Keratinocyte (primary cell): ENCODE measurements at regions not wholly inside any gene's neighbourhood (a gene's known extent, or its start where the extent isn't known, plus 50 kb on each side); places are given as distances from the start of the nearest gene placed in this dataset.
"Not testable (repeated sequence)": the region's sequence is repeated elsewhere in the genome, so short reads cannot be mapped to it uniquely, and the experiment has no call there.

Source experiments
- DNase-seq: peaks from one replicate; pipeline ENCODE4 v3.0.0-alpha.2; 2011; ENCODE audit warnings: low read depth, missing footprints, low spot score
- FAIRE-seq: peaks from 2 replicates; lab custom pipeline; 2011; peaks lifted over from hg19 to GRCh38; lab: Jason Lieb, UNC
- H2AFZ ChIP-seq: 2 replicates; pipeline ENCODE4 v1.6.0; 2012; ENCODE audit warnings: low read length, control low read depth, inconsistent platforms; ENCODE audit not compliant: control insufficient read depth
- H3K27ac ChIP-seq: 2 replicates; pipeline ENCODE4 v1.5.1; 2011; ENCODE audit warnings: low read length; ENCODE audit not compliant: control insufficient read depth, insufficient read depth
- H3K27me3 ChIP-seq: 3 replicates; pipeline ENCODE4 v1.6.0; 2011; ENCODE audit warnings: low read length; ENCODE audit not compliant: control insufficient read depth, insufficient read depth; ENCODE audit errors: extremely low read depth
- H3K36me3 ChIP-seq, 2 experiments: 2 replicates in 1 of 2; 3 replicates in 1 of 2; pipeline ENCODE4 v1.5.1; 2011; ENCODE audit warnings: low read length in 2 of 2, mild to moderate bottlenecking in 1 of 2; ENCODE audit not compliant: control insufficient read depth in 2 of 2, insufficient read depth in 2 of 2; ENCODE audit errors: extremely low read depth in 1 of 2
- H3K4me1 ChIP-seq: 3 replicates; pipeline ENCODE4 v1.5.1; 2011; ENCODE audit warnings: low read length; ENCODE audit not compliant: control insufficient read depth, insufficient read depth; ENCODE audit errors: extremely low read depth
- H3K4me2 ChIP-seq: 3 replicates; pipeline ENCODE4 v1.6.0; 2011; ENCODE audit warnings: low read depth, low read length; ENCODE audit not compliant: control insufficient read depth, insufficient read depth; ENCODE audit errors: extremely low read depth
- H3K4me3 ChIP-seq, 3 experiments: fragments of 200-600 bp in 1 of 3; sonication (generic) in 1 of 3; 2 replicates in 2 of 3; 3 replicates in 1 of 3; pipeline ENCODE4 v1.5.1; 2011 to 2016; ENCODE audit warnings: low read length in 3 of 3, mild to moderate bottlenecking in 3 of 3, control low read depth in 2 of 3, inconsistent platforms in 1 of 3, low read depth in 1 of 3, mixed read lengths in 1 of 3, mixed run types in 1 of 3, moderate library complexity in 1 of 3; ENCODE audit not compliant: control insufficient read depth in 2 of 3, insufficient read depth in 2 of 3; ENCODE audit errors: extremely low read depth in 1 of 3
- H3K79me2 ChIP-seq: 2 replicates; pipeline ENCODE4 v1.6.0; 2012; ENCODE audit warnings: low read length; ENCODE audit not compliant: control insufficient read depth, insufficient read depth
- H3K9ac ChIP-seq: 3 replicates; pipeline ENCODE4 v1.6.0; 2011; ENCODE audit warnings: low read length; ENCODE audit not compliant: control insufficient read depth, insufficient read depth; ENCODE audit errors: extremely low read depth
- H3K9me1 ChIP-seq: 3 replicates; pipeline ENCODE4 v1.6.0; 2011; ENCODE audit warnings: low read length; ENCODE audit not compliant: control insufficient read depth, insufficient read depth; ENCODE audit errors: extremely low read depth
- H3K9me3 ChIP-seq: 2 replicates; pipeline ENCODE4 v1.5.1; 2012; ENCODE audit warnings: low read depth, low read length; ENCODE audit not compliant: control insufficient read depth
- H4K20me1 ChIP-seq: 3 replicates; pipeline ENCODE4 v1.6.0; 2011; ENCODE audit warnings: low read length; ENCODE audit not compliant: control insufficient read depth, insufficient read depth; ENCODE audit errors: extremely low read depth
- EZH2 ChIP-seq: IDR thresholded peaks from one replicate; pipeline ENCODE4 v1.6.1; 2012; ENCODE audit warnings: inconsistent platforms, mild to moderate bottlenecking, low read length, moderate library complexity
- dilution Hi-C: fragments of 300-500 bp; cut with MboI; formaldehyde crosslinking; loops from one replicate; pipeline ENCODE4 v1.7.0; 2020; ENCODE audit warnings: low sequenced_read_pairs; ENCODE audit not compliant: extremely low pct_ligation_motif_present
- TF ChIP-seq, protein P1 (sequence below), 3 experiments: IDR thresholded peaks in 1 of 3; conservative IDR thresholded peaks in 1 of 3; optimal IDR thresholded peaks in 1 of 3; 2 replicates in 2 of 3; 3 replicates in 1 of 3; pipeline versions ENCODE3 to v1.5.1; 2011; ENCODE audit warnings: low read length in 3 of 3, mild to moderate bottlenecking in 3 of 3, moderate library complexity in 2 of 3, control low read depth in 1 of 3, inconsistent platforms in 1 of 3; ENCODE audit not compliant: insufficient read depth in 2 of 3; ENCODE audit errors: extremely low read depth in 1 of 3

DNA sequence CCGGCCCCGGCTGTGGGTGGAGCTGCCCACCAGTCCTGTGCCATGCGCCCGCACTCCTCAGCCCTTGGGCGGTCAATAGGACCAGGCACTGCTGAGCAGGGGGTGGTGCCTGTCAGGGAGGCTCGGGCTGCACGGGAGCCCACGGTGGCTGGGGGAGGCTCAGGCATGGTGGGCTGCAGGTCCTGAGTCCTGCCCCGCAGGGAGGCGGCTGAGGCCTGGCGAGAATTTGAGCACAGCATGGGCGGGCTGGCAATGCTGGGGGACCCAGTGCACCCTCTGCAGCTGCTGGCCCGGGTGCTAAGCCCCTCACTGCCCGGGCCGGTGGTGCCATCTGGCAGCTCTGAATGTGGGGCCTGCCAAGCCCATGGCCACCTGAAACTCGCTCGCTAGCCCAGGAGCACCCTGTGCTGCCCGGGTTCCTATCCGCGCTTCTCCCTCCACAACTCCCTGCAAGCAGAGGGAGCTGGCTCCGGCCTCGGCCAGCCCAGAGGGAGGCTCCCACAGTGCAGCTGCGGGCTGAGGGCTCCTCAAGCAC, 1371.1 kb downstream of the FSCB start:
- no peaks in the 10 kb centered on the region for H3K79me2 ChIP-seq
- H3K9me1 ChIP-seq: no peaks in the 10 kb centered on the region
- DNase-seq: no peak
- no peaks in the 10 kb centered on the region for H3K9me3 ChIP-seq
- H3K4me2 ChIP-seq: no peak overlapping the region
- dilution Hi-C loops: no loop called here
- H3K4me1 ChIP-seq: no peaks in the 10 kb centered on the region
- no peak overlapping the region for H2AFZ ChIP-seq
- H3K36me3 ChIP-seq: no peaks in the 10 kb centered on the region
- H3K27me3 ChIP-seq: no peaks in the 10 kb centered on the region
- no peak overlapping the region for H3K27ac ChIP-seq
- no peaks in the 10 kb centered on the region for H4K20me1 ChIP-seq
- H3K9ac ChIP-seq: no peak overlapping the region
- TF ChIP-seq EZH2: no peak
- TF ChIP-seq, protein P1, sequence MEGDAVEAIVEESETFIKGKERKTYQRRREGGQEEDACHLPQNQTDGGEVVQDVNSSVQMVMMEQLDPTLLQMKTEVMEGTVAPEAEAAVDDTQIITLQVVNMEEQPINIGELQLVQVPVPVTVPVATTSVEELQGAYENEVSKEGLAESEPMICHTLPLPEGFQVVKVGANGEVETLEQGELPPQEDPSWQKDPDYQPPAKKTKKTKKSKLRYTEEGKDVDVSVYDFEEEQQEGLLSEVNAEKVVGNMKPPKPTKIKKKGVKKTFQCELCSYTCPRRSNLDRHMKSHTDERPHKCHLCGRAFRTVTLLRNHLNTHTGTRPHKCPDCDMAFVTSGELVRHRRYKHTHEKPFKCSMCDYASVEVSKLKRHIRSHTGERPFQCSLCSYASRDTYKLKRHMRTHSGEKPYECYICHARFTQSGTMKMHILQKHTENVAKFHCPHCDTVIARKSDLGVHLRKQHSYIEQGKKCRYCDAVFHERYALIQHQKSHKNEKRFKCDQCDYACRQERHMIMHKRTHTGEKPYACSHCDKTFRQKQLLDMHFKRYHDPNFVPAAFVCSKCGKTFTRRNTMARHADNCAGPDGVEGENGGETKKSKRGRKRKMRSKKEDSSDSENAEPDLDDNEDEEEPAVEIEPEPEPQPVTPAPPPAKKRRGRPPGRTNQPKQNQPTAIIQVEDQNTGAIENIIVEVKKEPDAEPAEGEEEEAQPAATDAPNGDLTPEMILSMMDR (optimal IDR thresholded peaks at IDR 0.05 in 1 of 3, IDR thresholded peaks at IDR 0.05 in 1 of 3, conservative IDR thresholded peaks at IDR 0.05 in 1 of 3; ENCODE audit: extremely low read depth in 1 of 3, insufficient read depth in 2 of 3, low read length in 3 of 3): no peak
- H3K4me3 ChIP-seq: no peak overlapping the region
- FAIRE-seq: no peak

DNA sequence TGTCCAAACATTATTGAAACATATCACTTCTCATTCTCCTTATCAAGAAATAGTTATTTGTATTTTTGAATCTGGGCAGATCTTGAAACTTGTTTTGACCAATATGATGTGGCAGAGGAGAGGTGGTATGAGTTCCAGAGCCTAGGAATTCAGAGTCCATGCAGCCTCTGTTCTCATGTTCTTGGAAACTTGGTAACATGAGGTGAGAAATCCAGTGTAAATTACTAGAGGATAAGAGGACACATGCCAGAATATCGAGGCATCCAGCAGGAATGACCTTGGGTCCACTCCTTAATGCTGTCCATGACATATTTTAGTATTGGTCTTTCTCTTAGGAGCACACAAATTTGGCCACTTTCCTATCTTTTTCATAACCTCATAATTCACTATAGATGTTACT, 1374.6 kb downstream of the FSCB start:
- Histone ChIP-seq H3K4me1 (no peaks in the 10 kb centered on the region), H3K9ac (no peak overlapping the region), H3K27me3 (no peaks in the 10 kb centered on the region), H2AFZ (no peak overlapping the region), H3K4me2 (no peak overlapping the region), H3K79me2 (no peaks in the 10 kb centered on the region), H3K36me3 (no peaks in the 10 kb centered on the region), H4K20me1 (no peaks in the 10 kb centered on the region), H3K9me3 (no peaks in the 10 kb centered on the region), H3K4me3 (no peak overlapping the region), H3K27ac (no peak overlapping the region), H3K9me1 (no peaks in the 10 kb centered on the region)
- FAIRE-seq (no peak), DNase-seq (no peak)
- dilution Hi-C loops: no loop called here
- TF ChIP-seq, protein P1 (optimal IDR thresholded peaks at IDR 0.05 in 1 of 3, IDR thresholded peaks at IDR 0.05 in 1 of 3, conservative IDR thresholded peaks at IDR 0.05 in 1 of 3; ENCODE audit: extremely low read depth in 1 of 3, insufficient read depth in 2 of 3, low read length in 3 of 3): no peak
- no peak for TF ChIP-seq EZH2

DNA sequence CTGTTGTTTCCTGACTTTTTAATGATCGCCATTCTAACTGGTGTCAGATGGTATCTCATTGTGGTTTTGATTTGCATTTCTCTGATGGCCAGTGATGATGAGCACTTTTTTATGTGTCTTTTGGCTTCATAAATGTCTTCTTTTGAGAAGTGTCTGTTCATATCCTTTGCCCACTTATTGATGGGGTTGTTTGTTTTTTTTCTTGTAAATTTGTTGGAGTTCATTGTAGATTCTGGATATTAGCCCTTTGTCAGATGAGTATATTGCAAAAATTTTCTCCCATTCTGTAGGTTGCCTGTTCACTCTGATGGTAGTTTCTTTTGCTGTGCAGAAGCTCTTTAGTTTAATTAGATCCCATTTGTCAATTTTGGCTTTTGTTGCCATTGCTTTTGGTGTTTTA, 1378.7 kb downstream of the FSCB start:
- DNase-seq, H3K9ac ChIP-seq, H3K9me3 ChIP-seq, H3K27ac ChIP-seq, H3K36me3 ChIP-seq, H3K9me1 ChIP-seq, H3K79me2 ChIP-seq, FAIRE-seq, H3K4me3 ChIP-seq, H3K4me2 ChIP-seq, H3K4me1 ChIP-seq, H4K20me1 ChIP-seq, H3K27me3 ChIP-seq, H2AFZ ChIP-seq, dilution Hi-C loops: not testable (repeated sequence)

DNA sequence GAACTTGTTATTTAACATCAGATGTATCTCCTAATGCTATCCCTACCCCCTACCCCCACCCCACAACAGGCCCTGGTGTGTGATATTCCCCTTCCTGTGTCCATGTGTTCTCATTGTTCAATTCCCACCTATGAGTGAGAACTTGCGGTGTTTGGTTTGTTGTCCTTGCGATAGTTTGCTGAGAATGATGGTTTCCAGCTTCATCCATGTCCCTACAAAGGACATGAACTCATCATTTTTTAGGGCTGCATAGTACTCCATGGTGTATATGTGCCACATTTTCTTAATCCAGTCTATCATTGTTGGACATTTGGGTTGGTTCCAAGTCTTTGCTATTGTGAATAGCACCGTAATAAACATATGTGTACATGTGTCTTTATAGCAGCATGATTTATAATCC, 1379.2 kb downstream of the FSCB start:
- H3K9me3 ChIP-seq, H3K27me3 ChIP-seq, H3K4me2 ChIP-seq, DNase-seq, H3K9me1 ChIP-seq, H3K27ac ChIP-seq, H3K79me2 ChIP-seq, H3K36me3 ChIP-seq, H3K4me1 ChIP-seq, dilution Hi-C loops, H3K4me3 ChIP-seq, FAIRE-seq, H4K20me1 ChIP-seq, H2AFZ ChIP-seq, H3K9ac ChIP-seq: not testable (repeated sequence)
